IMR-90 (cell line): ENCODE measurements at regions not wholly inside any gene's neighbourhood (a gene's known extent, or its start where the extent isn't known, plus 50 kb on each side); places are given as distances from the start of the nearest gene placed in this dataset.

Source experiments
- ATAC-seq: fragments of 200-7000 bp; cut with Tn5 transposase; 2 replicates; pipeline ENCODE4 v1.9.1; 2020; ENCODE audit warnings: low read depth, mild to moderate bottlenecking, moderate library complexity
- BruUV-seq: library from RNA; stranded (reverse); fragments of 400-500 nt; replicated peaks from 2 replicates; lab custom pipeline; 2021; lab: Mats Ljungman, UMichigan
- CTCF ChIA-PET: fragments of 300-600 bp; formaldehyde crosslinking; extraction: SDS; loops from one replicate; lab custom pipeline; 2021; ENCODE audit warnings: antibody characterized with exemption; lab: Yijun Ruan, JAX
- POLR2A ChIA-PET: fragments of 300-600 bp; sonication (Branson Sonifier 250); formaldehyde crosslinking; loops from one replicate; lab custom pipeline; 2022; ENCODE audit warnings: antibody characterized with exemption; ENCODE audit not compliant: unreplicated experiment; lab: Charles Lee
- DNase-seq: peaks from one replicate; pipeline ENCODE4 v3.0.0; 2013
- H2AFZ ChIP-seq: replicated peaks from 2 replicates; pipeline ENCODE3; 2013; ENCODE audit warnings: low read length, mild to moderate bottlenecking; ENCODE audit not compliant: poor library complexity
- H2AK5ac ChIP-seq: 2 replicates; pipeline ENCODE4 v1.6.1; 2013; ENCODE audit warnings: low read depth, low read length, inconsistent platforms
- H2AK9ac ChIP-seq: replicated peaks from 2 replicates; pipeline ENCODE3; 2013; ENCODE audit warnings: mild to moderate bottlenecking, low read depth, low read length, moderate library complexity; ENCODE audit not compliant: poor library complexity
- H2BK120ac ChIP-seq: 2 replicates; pipeline ENCODE4 v1.6.1; 2013; ENCODE audit warnings: low read depth, low read length, inconsistent platforms
- H2BK15ac ChIP-seq: 3 replicates; pipeline ENCODE4 v1.6.1; 2013; ENCODE audit warnings: low read depth, low read length, inconsistent platforms
- H2BK20ac ChIP-seq: 2 replicates; pipeline ENCODE4 v1.6.1; 2013; ENCODE audit warnings: low read depth, mild to moderate bottlenecking, inconsistent platforms, low read length, moderate library complexity
- H2BK5ac ChIP-seq: 2 replicates; pipeline ENCODE4 v1.6.1; 2013; ENCODE audit warnings: mild to moderate bottlenecking, low read depth, low read length, inconsistent platforms; ENCODE audit not compliant: poor library complexity, severe bottlenecking
- H3K14ac ChIP-seq: replicated peaks from 2 replicates; pipeline ENCODE4 v1.6.1; 2013; ENCODE audit warnings: low read depth, low read length, inconsistent platforms
- H3K18ac ChIP-seq: 2 replicates; pipeline ENCODE4 v1.6.1; 2013; ENCODE audit warnings: low read depth, low read length, control low read depth
- H3K23ac ChIP-seq: 2 replicates; pipeline ENCODE4 v1.6.1; 2013; ENCODE audit warnings: low read depth, low read length, inconsistent platforms
- H3K27ac ChIP-seq: 2 replicates; pipeline ENCODE4 v1.5.1; 2013; ENCODE audit warnings: mild to moderate bottlenecking, control low read depth, low read length; ENCODE audit not compliant: insufficient read depth
- H3K27me3 ChIP-seq: 2 replicates; pipeline ENCODE4 v1.6.1; 2013; ENCODE audit warnings: low read length; ENCODE audit not compliant: control insufficient read depth, insufficient read depth
- H3K36me3 ChIP-seq: 2 replicates; pipeline ENCODE4 v1.6.1; 2013; ENCODE audit warnings: low read length, mixed read lengths; ENCODE audit not compliant: control insufficient read depth, insufficient read depth
- H3K4ac ChIP-seq: 2 replicates; pipeline ENCODE4 v1.6.1; 2013; ENCODE audit warnings: low read depth, low read length, inconsistent platforms
- H3K4me1 ChIP-seq: 2 replicates; pipeline ENCODE4 v1.6.1; 2013; ENCODE audit warnings: low read length, mixed read lengths; ENCODE audit not compliant: control insufficient read depth, insufficient read depth
- H3K4me2 ChIP-seq: 2 replicates; pipeline ENCODE4 v1.6.1; 2013; ENCODE audit warnings: low read depth, mild to moderate bottlenecking, control low read depth, low read length, moderate library complexity
- H3K4me3 ChIP-seq: 2 replicates; pipeline ENCODE4 v1.5.1; 2013; ENCODE audit warnings: low read depth, mild to moderate bottlenecking, control low read depth, low read length, moderate library complexity; ENCODE audit not compliant: insufficient read depth
- H3K56ac ChIP-seq: 2 replicates; pipeline ENCODE4 v1.6.1; 2013; ENCODE audit warnings: low read length, inconsistent platforms; ENCODE audit not compliant: insufficient read depth; ENCODE audit errors: extremely low read depth
- H3K79me1 ChIP-seq, 2 experiments: 2 replicates each; pipeline ENCODE4 v1.6.1; 2013; ENCODE audit warnings: low read length in 2 of 2, inconsistent platforms in 1 of 2, low read depth in 1 of 2
- H3K9ac ChIP-seq: 2 replicates; pipeline ENCODE4 v1.6.1; 2013; ENCODE audit warnings: low read depth, low read length, control low read depth
- H3K9me1 ChIP-seq: 2 replicates; pipeline ENCODE4 v1.6.1; 2013; ENCODE audit warnings: low read length, inconsistent platforms; ENCODE audit not compliant: insufficient read depth
- H3K9me3 ChIP-seq: 2 replicates; pipeline ENCODE4 v1.6.1; 2013; ENCODE audit warnings: low read length; ENCODE audit not compliant: control insufficient read depth, insufficient read depth
- H4K20me1 ChIP-seq: 2 replicates; pipeline ENCODE4 v1.6.1; 2013; ENCODE audit warnings: low read length, inconsistent platforms; ENCODE audit not compliant: insufficient read depth
- H4K5ac ChIP-seq: 2 replicates; pipeline ENCODE4 v1.6.1; 2013; ENCODE audit warnings: mild to moderate bottlenecking, low read depth, low read length, control low read depth
- H4K8ac ChIP-seq, 2 experiments: 2 replicates each; pipeline ENCODE4 v1.6.1; 2013; ENCODE audit warnings: low read depth in 2 of 2, low read length in 2 of 2, control low read depth in 1 of 2, inconsistent platforms in 1 of 2
- H4K91ac ChIP-seq: 2 replicates; pipeline ENCODE4 v1.6.1; 2013; ENCODE audit warnings: low read depth, low read length, inconsistent platforms; ENCODE audit not compliant: insufficient read depth
- BHLHE40 ChIP-seq: fragments of 150-350 bp; IDR thresholded peaks from 2 replicates; pipeline ENCODE4 v1.6.1; 2016; ENCODE audit warnings: mild to moderate bottlenecking, low read depth, low read length
- CEBPB ChIP-seq: IDR thresholded peaks from 2 replicates; pipeline ENCODE4 v1.6.1; 2012; ENCODE audit warnings: low read depth, low read length, improper control_type of control experiment
- CHD1 ChIP-seq: IDR thresholded peaks from 2 replicates; pipeline ENCODE4 v1.6.1; 2012; ENCODE audit warnings: low read depth, low read length, improper control_type of control experiment
- CTCF ChIP-seq: conservative IDR thresholded peaks from 2 replicates; pipeline ENCODE4 v1.5.1; 2012; ENCODE audit warnings: mild to moderate bottlenecking, low read depth, low read length, improper control_type of control experiment
- ELK1 ChIP-seq: fragments of 150-350 bp; IDR thresholded peaks from 2 replicates; pipeline ENCODE4 v1.6.1; 2016; ENCODE audit warnings: low read depth, mild to moderate bottlenecking, low read length, moderate library complexity, borderline replicate concordance
- FOS ChIP-seq: fragments of 150-350 bp; IDR thresholded peaks from 2 replicates; pipeline ENCODE4 v1.6.1; 2016; ENCODE audit warnings: low read depth, low read length
- MAFK ChIP-seq: IDR thresholded peaks from 2 replicates; pipeline ENCODE4 v1.6.1; 2012; ENCODE audit warnings: low read depth, low read length, improper control_type of control experiment
- MAZ ChIP-seq: IDR thresholded peaks from 2 replicates; pipeline ENCODE4 v1.6.1; 2012; ENCODE audit warnings: low read depth, mild to moderate bottlenecking, low read length, improper control_type of control experiment, moderate library complexity, borderline replicate concordance
- MXI1 ChIP-seq: IDR thresholded peaks from 2 replicates; pipeline ENCODE4 v1.6.1; 2012; ENCODE audit warnings: low read depth, mild to moderate bottlenecking, low read length, moderate library complexity, borderline replicate concordance
- NFE2L2 ChIP-seq: fragments of 150-350 bp; IDR thresholded peaks from 2 replicates; pipeline ENCODE4 v1.6.1; 2016; ENCODE audit warnings: low read depth, mild to moderate bottlenecking, low read length
- POLR2A ChIP-seq: IDR thresholded peaks from 2 replicates; pipeline ENCODE4 v1.6.1; 2012; ENCODE audit warnings: mild to moderate bottlenecking, low read depth, low read length
- RAD21 ChIP-seq: IDR thresholded peaks from 2 replicates; pipeline ENCODE4 v1.6.1; 2012; ENCODE audit warnings: low read length, improper control_type of control experiment
- RCOR1 ChIP-seq: IDR thresholded peaks from 2 replicates; pipeline ENCODE4 v1.6.1; 2012; ENCODE audit warnings: mild to moderate bottlenecking, low read length, improper control_type of control experiment; ENCODE audit not compliant: insufficient replicate concordance
- RFX5 ChIP-seq: IDR thresholded peaks from 2 replicates; pipeline ENCODE4 v1.8.0; 2012; ENCODE audit warnings: low read depth, mild to moderate bottlenecking, low read length, moderate library complexity
- SMC3 ChIP-seq: fragments of 150-350 bp; IDR thresholded peaks from 2 replicates; pipeline ENCODE4 v1.6.1; 2016; ENCODE audit warnings: low read depth, mild to moderate bottlenecking, antibody characterized with exemption, low read length, moderate library complexity
- USF2 ChIP-seq: fragments of 150-350 bp; IDR thresholded peaks from 2 replicates; pipeline ENCODE4 v1.6.1; 2017; ENCODE audit warnings: mild to moderate bottlenecking, antibody characterized with exemption, low read length, low read depth
- WGBS, 2 experiments: methylation state at CpG; one replicate each; pipeline versions ENCODE4 v1.1.5 to v1.1.7; 2013; ENCODE audit warnings: missing lambda C conversion rate in 2 of 2; ENCODE audit not compliant: insufficient read length in 1 of 2; ENCODE audit errors: extremely low coverage in 2 of 2; 5-methylcytosine and 5-hydroxymethylcytosine counted together
- dilution Hi-C: fragments of 300-500 bp; cut with HindIII; formaldehyde crosslinking; loops from one replicate; pipeline ENCODE4 v1.14.3; 2018; ENCODE audit warnings: low sequenced_read_pairs; ENCODE audit not compliant: unreplicated experiment
- in situ Hi-C: fragments of 300-500 bp; cut with MboI; formaldehyde crosslinking; loops from 3 replicates; pipeline ENCODE4 v1.14.3; 2019; ENCODE audit warnings: low sequenced_read_pairs, inconsistent platforms, mixed read lengths
- intact Hi-C: fragments of 100-400 bp; cut with micrococcal nuclease; formaldehyde crosslinking; loops from 2 replicates; pipeline ENCODE4 v1.10.0; 2022

GRCh38 chr3:59185591-59186369, 136.0 kb upstream of the CFAP20DC start:
- CTCF ChIA-PET = no interaction called here
- WGBS, 2 experiments = 0% methylated on average over 1 of the region's 3 CpGs; no CpG with 5 or more reads in 1 of the 2 experiments
- peak; percentile 49; the same call in 1 of the 2 replicates for ATAC-seq

More at GRCh38 chr3:59185591-59186369, 136.0 kb upstream of the CFAP20DC start:
- no peak overlapping the region for H3K4me3 ChIP-seq
- intact Hi-C loops (no loop called here), in situ Hi-C loops (no loop called here), dilution Hi-C loops (no loop called here)
- no peaks in the 10 kb centered on the region for H3K27me3 ChIP-seq
- H2AK5ac ChIP-seq = no peak overlapping the region
- no peaks in the 10 kb centered on the region for H3K79me1 ChIP-seq
- no peak overlapping the region for H3K56ac ChIP-seq
- H4K91ac ChIP-seq = no peak overlapping the region
- POLR2A ChIA-PET = no interaction called here
- no peak overlapping the region for H4K5ac ChIP-seq
- H3K23ac ChIP-seq = no peak overlapping the region
- no peak overlapping the region for H3K18ac ChIP-seq
- no peak overlapping the region for H2BK15ac ChIP-seq
- H4K8ac ChIP-seq = no peak overlapping the region
- peaks cover 2% of the 10 kb centered on the region; the same call in 1 of the 2 replicates for H3K4me1 ChIP-seq
- no peak overlapping the region for H3K4me2 ChIP-seq
- no peak overlapping the region for H3K14ac ChIP-seq
- H3K9me1 ChIP-seq = no peaks in the 10 kb centered on the region
- H3K27ac ChIP-seq = no peak overlapping the region
- no TSS peak for BruUV-seq
- H3K4ac ChIP-seq = no peak overlapping the region
- H4K20me1 ChIP-seq = no peaks in the 10 kb centered on the region
- no peak overlapping the region for H2BK20ac ChIP-seq
- no peak overlapping the region for H3K9ac ChIP-seq
- H2AK9ac ChIP-seq = no peak overlapping the region
- no peaks in the 10 kb centered on the region for H3K9me3 ChIP-seq
- no peak overlapping the region for H2BK5ac ChIP-seq
- DNase-seq = peak; percentile 19
- H3K36me3 ChIP-seq = no peaks in the 10 kb centered on the region
- no peak overlapping the region for H2AFZ ChIP-seq
- TF ChIP-seq MAFK = no peak
- no peak for TF ChIP-seq MXI1
- no peak for TF ChIP-seq MAZ
- TF ChIP-seq BHLHE40 = no peak
- TF ChIP-seq RCOR1 = no peak
- TF ChIP-seq RFX5 = no peak
- TF ChIP-seq FOS = no peak
- no peak for TF ChIP-seq SMC3
- TF ChIP-seq ELK1 = no peak
- TF ChIP-seq CTCF = no peak
- no peak for TF ChIP-seq NFE2L2
- TF ChIP-seq POLR2A = no peak
- TF ChIP-seq USF2 = no peak
- TF ChIP-seq CHD1 = no peak
- no peak for TF ChIP-seq CEBPB
- TF ChIP-seq RAD21 = no peak
- H2BK120ac ChIP-seq = no peak overlapping the region
